ENCODE measurements at regions not wholly inside any gene's neighbourhood (a gene's known extent, or its start where the extent isn't known, plus 50 kb on each side); places are given as distances from the start of the nearest gene placed in this dataset.

DNA sequence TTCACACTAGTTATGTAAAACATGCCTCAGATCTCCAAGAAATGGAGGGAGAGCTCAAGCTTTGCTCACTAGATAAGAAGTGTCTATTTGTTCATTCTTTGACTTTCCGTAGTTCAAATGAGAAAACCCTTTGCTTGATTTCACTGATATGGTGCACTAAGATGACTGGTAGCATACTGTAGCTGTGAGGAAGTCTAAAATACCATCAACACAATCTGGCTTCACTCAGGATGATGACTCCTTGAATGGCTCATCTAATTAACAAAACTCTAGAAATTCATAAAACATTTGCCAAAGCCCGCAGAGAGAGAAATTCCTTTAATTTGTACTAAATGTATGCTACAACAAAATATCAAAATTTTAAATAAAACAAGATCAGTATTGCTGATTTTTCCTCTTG lies 152.8 kb upstream of the STK17B start:
- TF ChIP-seq, protein P1, sequence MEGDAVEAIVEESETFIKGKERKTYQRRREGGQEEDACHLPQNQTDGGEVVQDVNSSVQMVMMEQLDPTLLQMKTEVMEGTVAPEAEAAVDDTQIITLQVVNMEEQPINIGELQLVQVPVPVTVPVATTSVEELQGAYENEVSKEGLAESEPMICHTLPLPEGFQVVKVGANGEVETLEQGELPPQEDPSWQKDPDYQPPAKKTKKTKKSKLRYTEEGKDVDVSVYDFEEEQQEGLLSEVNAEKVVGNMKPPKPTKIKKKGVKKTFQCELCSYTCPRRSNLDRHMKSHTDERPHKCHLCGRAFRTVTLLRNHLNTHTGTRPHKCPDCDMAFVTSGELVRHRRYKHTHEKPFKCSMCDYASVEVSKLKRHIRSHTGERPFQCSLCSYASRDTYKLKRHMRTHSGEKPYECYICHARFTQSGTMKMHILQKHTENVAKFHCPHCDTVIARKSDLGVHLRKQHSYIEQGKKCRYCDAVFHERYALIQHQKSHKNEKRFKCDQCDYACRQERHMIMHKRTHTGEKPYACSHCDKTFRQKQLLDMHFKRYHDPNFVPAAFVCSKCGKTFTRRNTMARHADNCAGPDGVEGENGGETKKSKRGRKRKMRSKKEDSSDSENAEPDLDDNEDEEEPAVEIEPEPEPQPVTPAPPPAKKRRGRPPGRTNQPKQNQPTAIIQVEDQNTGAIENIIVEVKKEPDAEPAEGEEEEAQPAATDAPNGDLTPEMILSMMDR (IDR thresholded peaks at IDR 0.05): no peak
- Histone ChIP-seq H3K27ac (no peak overlapping the region), H3K4me3 (no peak overlapping the region)
- no peak for DNase-seq (ENCODE audit: low spot score)

DNA sequence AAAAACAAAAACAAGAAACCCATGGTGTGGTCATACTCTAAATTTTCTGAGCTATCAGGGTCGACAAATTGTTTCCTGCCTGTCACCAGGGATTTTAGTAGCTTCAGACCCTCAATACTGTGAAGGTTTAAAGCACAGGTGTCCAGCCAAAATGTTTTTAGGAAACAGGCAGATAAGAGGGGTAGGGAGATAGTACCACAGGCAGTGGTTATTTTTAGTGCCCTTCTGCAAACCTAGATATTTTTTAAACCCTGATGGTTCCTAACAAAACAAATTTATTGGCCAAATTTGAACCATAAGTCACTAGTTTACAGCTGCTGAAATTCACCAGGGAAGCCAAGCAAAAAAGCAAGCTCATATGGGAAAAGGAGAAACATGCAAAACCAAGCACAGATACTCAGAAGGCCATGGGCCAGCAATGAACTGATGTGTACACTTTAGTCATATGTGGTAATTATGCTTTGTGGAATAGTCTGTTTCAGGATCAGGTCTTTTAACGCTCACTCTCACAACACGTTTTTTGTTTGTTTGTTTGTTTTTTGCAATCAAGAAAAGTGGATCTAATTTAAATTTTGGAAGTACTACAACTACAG lies 156.8 kb upstream of the STK17B start:
- H3K4me3 ChIP-seq: no peak overlapping the region
- no peak for DNase-seq (ENCODE audit: low spot score)
- H3K27ac ChIP-seq: no peak overlapping the region
- TF ChIP-seq, protein P1 (IDR thresholded peaks at IDR 0.05): no peak

DNA sequence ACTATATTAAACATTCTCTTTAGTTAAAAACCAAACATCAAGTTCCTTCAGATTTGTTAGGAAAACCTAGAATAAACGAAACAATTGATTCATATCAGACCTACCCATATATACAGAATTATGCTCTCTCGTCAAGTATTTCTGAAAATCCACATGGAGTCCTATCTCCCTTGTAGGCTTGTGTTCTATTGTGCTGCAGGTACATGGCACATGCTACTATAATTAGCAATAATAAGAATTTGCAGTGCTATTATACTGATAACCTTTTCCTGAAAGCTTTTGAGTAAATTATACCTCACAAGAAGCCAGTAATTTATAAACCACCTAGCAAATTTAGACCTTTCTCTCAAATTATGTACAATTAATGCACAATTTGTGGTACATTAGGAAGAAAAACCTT lies 158.6 kb upstream of the STK17B start:
- TF ChIP-seq, protein P1 (IDR thresholded peaks at IDR 0.05): no peak

DNA sequence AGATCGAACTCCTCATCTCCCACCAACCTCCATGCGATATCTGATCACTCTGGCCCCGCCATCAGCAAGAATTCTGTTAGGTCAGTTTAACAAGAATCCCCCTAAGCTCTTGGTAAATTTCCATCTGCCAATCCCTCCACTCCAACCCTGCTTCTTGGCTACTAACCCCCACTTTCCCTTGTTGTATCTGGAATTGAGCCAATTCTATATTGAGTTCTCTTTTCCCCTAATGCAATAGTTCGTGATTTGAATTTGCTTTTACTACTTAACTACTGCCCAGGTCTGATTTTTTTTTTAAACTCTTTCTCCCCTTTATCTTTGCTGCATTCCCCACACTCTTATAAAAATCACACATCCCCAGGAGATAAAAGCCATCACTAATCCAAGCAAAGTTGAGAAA lies 159.3 kb upstream of the STK17B start:
- no peak overlapping the region for H3K27ac ChIP-seq
- no peak for DNase-seq (ENCODE audit: low spot score)

More for the DNA sequence above, 158.6 kb upstream of the STK17B start:
- DNase-seq (ENCODE audit: low spot score): no peak
- no peak overlapping the region for H3K27ac ChIP-seq
- H3K4me3 ChIP-seq: no peak overlapping the region

DNA sequence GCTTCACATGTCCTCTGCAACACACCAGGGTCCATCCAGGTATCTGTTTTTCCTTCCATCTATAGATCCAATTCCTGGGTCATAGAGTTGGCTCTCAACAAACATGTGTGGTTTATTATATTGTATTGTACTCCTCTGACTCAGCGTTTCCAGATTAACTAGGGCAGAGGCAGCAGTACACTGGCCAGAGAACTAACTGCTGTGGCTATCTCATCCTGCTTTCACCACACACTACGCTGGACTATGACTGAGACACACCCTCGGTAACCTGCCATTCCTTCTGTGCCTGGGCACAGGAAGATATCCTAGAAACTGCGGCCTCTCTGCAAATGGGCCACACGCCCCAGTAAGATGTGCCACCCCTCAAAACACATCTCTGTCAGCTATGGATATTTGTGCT lies 159.8 kb upstream of the STK17B start:
- no peak for DNase-seq (ENCODE audit: low spot score)
- Histone ChIP-seq H3K4me3 (no peak overlapping the region), H3K27ac (peak overlapping the region in 1 of 2 donors; percentile 24)
- TF ChIP-seq, protein P1 (IDR thresholded peaks at IDR 0.05): no peak

More for the DNA sequence above, 159.3 kb upstream of the STK17B start:
- TF ChIP-seq, protein P1 (IDR thresholded peaks at IDR 0.05): no peak
- no peak overlapping the region for H3K4me3 ChIP-seq

DNA sequence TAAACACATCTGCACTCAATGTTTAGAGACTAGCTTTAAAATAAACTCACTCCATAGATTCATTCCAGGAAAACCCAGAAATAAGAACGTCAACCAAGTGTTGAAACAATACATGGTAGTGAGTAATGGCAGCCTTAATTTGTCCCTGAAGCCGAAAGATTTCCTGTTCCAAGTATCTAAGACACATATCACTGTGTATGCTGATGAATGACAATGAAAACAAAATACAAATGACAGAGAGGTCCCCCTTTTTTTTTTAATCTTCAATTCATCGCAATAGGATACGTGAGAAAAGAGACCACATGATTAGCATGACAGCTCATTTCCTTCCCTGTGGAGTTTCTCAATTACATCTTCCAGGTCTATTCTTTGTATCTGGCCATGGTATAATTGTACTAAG lies 160.5 kb upstream of the STK17B start:
- no peak for DNase-seq (ENCODE audit: low spot score)
- TF ChIP-seq, protein P1 (IDR thresholded peaks at IDR 0.05): no peak
- peak overlapping the region in 1 of 2 donors; percentile 24 for H3K27ac ChIP-seq
- no peak overlapping the region for H3K4me3 ChIP-seq

DNA sequence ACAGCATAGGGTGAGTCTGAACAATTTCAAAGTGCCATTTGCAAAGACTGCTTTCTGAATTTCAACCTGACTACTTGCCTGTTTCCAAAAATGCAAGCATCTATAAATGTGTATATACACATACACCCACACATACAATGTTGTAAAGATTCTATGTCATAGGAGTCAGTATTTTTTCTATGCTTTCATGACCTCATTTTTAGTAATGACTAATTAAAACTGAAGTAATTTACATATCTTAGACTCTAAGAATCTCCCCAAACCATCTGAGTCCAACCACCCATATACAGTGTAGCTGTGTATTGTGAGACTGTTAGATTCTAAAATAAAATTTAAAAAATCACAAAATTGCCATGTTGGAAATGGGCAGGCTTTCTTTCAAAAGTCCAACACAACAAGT lies 162.0 kb upstream of the STK17B start:
- H3K27ac ChIP-seq: no peak overlapping the region
- TF ChIP-seq, protein P1 (IDR thresholded peaks at IDR 0.05): no peak
- no peak for DNase-seq (ENCODE audit: low spot score)
- H3K4me3 ChIP-seq: no peak overlapping the region

All from coronary artery (tissue), 2 donors.